GM21786 (cell line): ENCODE measurements at regions not wholly inside any gene's neighbourhood (a gene's known extent, or its start where the extent isn't known, plus 50 kb on each side); places are given as distances from the start of the nearest gene placed in this dataset.
"Not testable (repeated sequence)": the region's sequence is repeated elsewhere in the genome, so short reads cannot be mapped to it uniquely, and the experiment has no call there.

ENCODE experiments used
- ATAC-seq: cut with Tn5 transposase; IDR thresholded peaks from one replicate; pipeline ENCODE4 v1.9.1; 2021; ENCODE audit not compliant: unreplicated experiment

GRCh38 chr2:87452193-87452592 lies 295.7 kb upstream of the PLGLB2 start:
- ATAC-seq: not testable (repeated sequence)

- not testable (repeated sequence) for ATAC-seq
Measured at GRCh38 chr2:87452861-87453260, 295.0 kb upstream of the PLGLB2 start.

GRCh38 chr2:87453965-87454364 lies 293.9 kb upstream of the PLGLB2 start:
- not testable (repeated sequence) for ATAC-seq

GRCh38 chr2:87454421-87454820 lies 293.5 kb upstream of the PLGLB2 start:
- not testable (repeated sequence) for ATAC-seq

- peak; percentile 44 for ATAC-seq
Measured at GRCh38 chr2:87455209-87455853, 292.6 kb upstream of the PLGLB2 start.

- ATAC-seq: peak; percentile 33
Measured at GRCh38 chr2:87455854-87456249, 292.0 kb upstream of the PLGLB2 start.

GRCh38 chr2:87456477-87457128 lies 291.3 kb upstream of the PLGLB2 start:
- peak; percentile 73 for ATAC-seq

GRCh38 chr2:87457129-87457499 lies 290.8 kb upstream of the PLGLB2 start:
- ATAC-seq: not testable (repeated sequence)

GRCh38 chr2:87458938-87459337 lies 288.9 kb upstream of the PLGLB2 start:
- not testable (repeated sequence) for ATAC-seq

- not testable (repeated sequence) for ATAC-seq
Measured at GRCh38 chr2:87460104-87460503, 287.8 kb upstream of the PLGLB2 start.

GRCh38 chr2:87460662-87461061 lies 287.2 kb upstream of the PLGLB2 start:
- not testable (repeated sequence) for ATAC-seq

- not testable (repeated sequence) for ATAC-seq
Measured at GRCh38 chr2:87461671-87462070, 286.2 kb upstream of the PLGLB2 start.

GRCh38 chr2:87464219-87464618 lies 283.7 kb upstream of the PLGLB2 start:
- ATAC-seq: not testable (repeated sequence)

- ATAC-seq: not testable (repeated sequence)
Measured at GRCh38 chr2:87465730-87466129, 282.2 kb upstream of the PLGLB2 start.

GRCh38 chr2:87466591-87467120 lies 281.2 kb upstream of the PLGLB2 start:
- ATAC-seq: peak; percentile 66

GRCh38 chr2:87468429-87468981 lies 279.4 kb upstream of the PLGLB2 start:
- ATAC-seq: not testable (repeated sequence)

- ATAC-seq: peak; percentile 33
Measured at GRCh38 chr2:87469180-87470151, 278.4 kb upstream of the PLGLB2 start.

GRCh38 chr2:87470381-87471380 lies 277.2 kb upstream of the PLGLB2 start:
- not testable (repeated sequence) for ATAC-seq

- ATAC-seq: not testable (repeated sequence)
Measured at GRCh38 chr2:87471478-87471877, 276.4 kb upstream of the PLGLB2 start.
